K562 (cell line): ENCODE measurements at regions not wholly inside any gene's neighbourhood (a gene's known extent, or its start where the extent isn't known, plus 50 kb on each side); places are given as distances from the start of the nearest gene placed in this dataset.

Experiments used
- NCOA2 ChIP-seq, 2 experiments: fragments of 450-650 bp; IDR thresholded peaks; 2 replicates each; pipeline ENCODE4 v1.6.1; 2018; ENCODE audit warnings: mild to moderate bottlenecking in 2 of 2, moderate library complexity in 1 of 2; ENCODE audit not compliant: partially characterized antibody in 2 of 2
- PHB2 ChIP-seq: fragments of 450-650 bp; IDR thresholded peaks from 2 replicates; pipeline ENCODE4 v1.6.1; 2017; ENCODE audit warnings: low read depth
- PRMT5 ChIP-seq: sonication (generic); formaldehyde crosslinking; IDR thresholded peaks from 2 replicates; pipeline ENCODE4 v1.5.0; 2020; ENCODE audit warnings: missing genetic modification reagents
- RBM34 ChIP-seq: fragments of 200-400 bp; formaldehyde crosslinking; IDR thresholded peaks from 2 replicates; pipeline ENCODE4 v1.6.1; 2018; ENCODE audit warnings: low read length, borderline replicate concordance; ENCODE audit not compliant: insufficient read depth
- SAP30 ChIP-seq: fragments of 200-600 bp; sonication (generic); IDR thresholded peaks from 2 replicates; pipeline ENCODE4 v1.6.1; 2012; ENCODE audit warnings: borderline replicate concordance, low read depth, mild to moderate bottlenecking, moderate library complexity, low read length, control low read depth, inconsistent platforms; ENCODE audit not compliant: insufficient read depth, poor library complexity, severe bottlenecking
- TBP ChIP-seq: optimal IDR thresholded peaks from 2 replicates; pipeline ENCODE3; 2011; ENCODE audit warnings: low read depth, low read length, improper control_type of control experiment
- ZNF121 ChIP-seq: sonication (generic); formaldehyde crosslinking; conservative IDR thresholded peaks from 2 replicates; pipeline ENCODE4 v1.8.0; 2022; ENCODE audit warnings: missing genetic modification reagents
- ZNF41 ChIP-seq: fragments of 250-450 bp; sonication (Bioruptor Pico); conservative IDR thresholded peaks from 2 replicates; pipeline ENCODE4 v1.4.0; 2020; ENCODE audit warnings: mild to moderate bottlenecking
- ZNF717 ChIP-seq: fragments of 250-450 bp; sonication (Bioruptor Pico); IDR thresholded peaks from 2 replicates; pipeline ENCODE4 v1.5.0; 2021
- TF ChIP-seq, protein P1 (sequence below): fragments of 450-650 bp; IDR thresholded peaks from 2 replicates; pipeline ENCODE4 v1.6.1; 2016; ENCODE audit warnings: mild to moderate bottlenecking, moderate library complexity
- TF ChIP-seq, protein P2 (sequence below): sonication (generic); formaldehyde crosslinking; IDR thresholded peaks from 2 replicates; pipeline ENCODE4 v1.8.0; 2023; ENCODE audit warnings: mild to moderate bottlenecking, missing genetic modification reagents

GRCh38 chr6:27156874-27157458, 90.5 kb upstream of the PRSS16 start (continued):
- TF ChIP-seq, protein P1, sequence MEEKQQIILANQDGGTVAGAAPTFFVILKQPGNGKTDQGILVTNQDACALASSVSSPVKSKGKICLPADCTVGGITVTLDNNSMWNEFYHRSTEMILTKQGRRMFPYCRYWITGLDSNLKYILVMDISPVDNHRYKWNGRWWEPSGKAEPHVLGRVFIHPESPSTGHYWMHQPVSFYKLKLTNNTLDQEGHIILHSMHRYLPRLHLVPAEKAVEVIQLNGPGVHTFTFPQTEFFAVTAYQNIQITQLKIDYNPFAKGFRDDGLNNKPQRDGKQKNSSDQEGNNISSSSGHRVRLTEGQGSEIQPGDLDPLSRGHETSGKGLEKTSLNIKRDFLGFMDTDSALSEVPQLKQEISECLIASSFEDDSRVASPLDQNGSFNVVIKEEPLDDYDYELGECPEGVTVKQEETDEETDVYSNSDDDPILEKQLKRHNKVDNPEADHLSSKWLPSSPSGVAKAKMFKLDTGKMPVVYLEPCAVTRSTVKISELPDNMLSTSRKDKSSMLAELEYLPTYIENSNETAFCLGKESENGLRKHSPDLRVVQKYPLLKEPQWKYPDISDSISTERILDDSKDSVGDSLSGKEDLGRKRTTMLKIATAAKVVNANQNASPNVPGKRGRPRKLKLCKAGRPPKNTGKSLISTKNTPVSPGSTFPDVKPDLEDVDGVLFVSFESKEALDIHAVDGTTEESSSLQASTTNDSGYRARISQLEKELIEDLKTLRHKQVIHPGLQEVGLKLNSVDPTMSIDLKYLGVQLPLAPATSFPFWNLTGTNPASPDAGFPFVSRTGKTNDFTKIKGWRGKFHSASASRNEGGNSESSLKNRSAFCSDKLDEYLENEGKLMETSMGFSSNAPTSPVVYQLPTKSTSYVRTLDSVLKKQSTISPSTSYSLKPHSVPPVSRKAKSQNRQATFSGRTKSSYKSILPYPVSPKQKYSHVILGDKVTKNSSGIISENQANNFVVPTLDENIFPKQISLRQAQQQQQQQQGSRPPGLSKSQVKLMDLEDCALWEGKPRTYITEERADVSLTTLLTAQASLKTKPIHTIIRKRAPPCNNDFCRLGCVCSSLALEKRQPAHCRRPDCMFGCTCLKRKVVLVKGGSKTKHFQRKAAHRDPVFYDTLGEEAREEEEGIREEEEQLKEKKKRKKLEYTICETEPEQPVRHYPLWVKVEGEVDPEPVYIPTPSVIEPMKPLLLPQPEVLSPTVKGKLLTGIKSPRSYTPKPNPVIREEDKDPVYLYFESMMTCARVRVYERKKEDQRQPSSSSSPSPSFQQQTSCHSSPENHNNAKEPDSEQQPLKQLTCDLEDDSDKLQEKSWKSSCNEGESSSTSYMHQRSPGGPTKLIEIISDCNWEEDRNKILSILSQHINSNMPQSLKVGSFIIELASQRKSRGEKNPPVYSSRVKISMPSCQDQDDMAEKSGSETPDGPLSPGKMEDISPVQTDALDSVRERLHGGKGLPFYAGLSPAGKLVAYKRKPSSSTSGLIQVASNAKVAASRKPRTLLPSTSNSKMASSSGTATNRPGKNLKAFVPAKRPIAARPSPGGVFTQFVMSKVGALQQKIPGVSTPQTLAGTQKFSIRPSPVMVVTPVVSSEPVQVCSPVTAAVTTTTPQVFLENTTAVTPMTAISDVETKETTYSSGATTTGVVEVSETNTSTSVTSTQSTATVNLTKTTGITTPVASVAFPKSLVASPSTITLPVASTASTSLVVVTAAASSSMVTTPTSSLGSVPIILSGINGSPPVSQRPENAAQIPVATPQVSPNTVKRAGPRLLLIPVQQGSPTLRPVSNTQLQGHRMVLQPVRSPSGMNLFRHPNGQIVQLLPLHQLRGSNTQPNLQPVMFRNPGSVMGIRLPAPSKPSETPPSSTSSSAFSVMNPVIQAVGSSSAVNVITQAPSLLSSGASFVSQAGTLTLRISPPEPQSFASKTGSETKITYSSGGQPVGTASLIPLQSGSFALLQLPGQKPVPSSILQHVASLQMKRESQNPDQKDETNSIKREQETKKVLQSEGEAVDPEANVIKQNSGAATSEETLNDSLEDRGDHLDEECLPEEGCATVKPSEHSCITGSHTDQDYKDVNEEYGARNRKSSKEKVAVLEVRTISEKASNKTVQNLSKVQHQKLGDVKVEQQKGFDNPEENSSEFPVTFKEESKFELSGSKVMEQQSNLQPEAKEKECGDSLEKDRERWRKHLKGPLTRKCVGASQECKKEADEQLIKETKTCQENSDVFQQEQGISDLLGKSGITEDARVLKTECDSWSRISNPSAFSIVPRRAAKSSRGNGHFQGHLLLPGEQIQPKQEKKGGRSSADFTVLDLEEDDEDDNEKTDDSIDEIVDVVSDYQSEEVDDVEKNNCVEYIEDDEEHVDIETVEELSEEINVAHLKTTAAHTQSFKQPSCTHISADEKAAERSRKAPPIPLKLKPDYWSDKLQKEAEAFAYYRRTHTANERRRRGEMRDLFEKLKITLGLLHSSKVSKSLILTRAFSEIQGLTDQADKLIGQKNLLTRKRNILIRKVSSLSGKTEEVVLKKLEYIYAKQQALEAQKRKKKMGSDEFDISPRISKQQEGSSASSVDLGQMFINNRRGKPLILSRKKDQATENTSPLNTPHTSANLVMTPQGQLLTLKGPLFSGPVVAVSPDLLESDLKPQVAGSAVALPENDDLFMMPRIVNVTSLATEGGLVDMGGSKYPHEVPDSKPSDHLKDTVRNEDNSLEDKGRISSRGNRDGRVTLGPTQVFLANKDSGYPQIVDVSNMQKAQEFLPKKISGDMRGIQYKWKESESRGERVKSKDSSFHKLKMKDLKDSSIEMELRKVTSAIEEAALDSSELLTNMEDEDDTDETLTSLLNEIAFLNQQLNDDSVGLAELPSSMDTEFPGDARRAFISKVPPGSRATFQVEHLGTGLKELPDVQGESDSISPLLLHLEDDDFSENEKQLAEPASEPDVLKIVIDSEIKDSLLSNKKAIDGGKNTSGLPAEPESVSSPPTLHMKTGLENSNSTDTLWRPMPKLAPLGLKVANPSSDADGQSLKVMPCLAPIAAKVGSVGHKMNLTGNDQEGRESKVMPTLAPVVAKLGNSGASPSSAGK: 0 out of 2 replicates have a peak, but pooled peaks have one; percentile 12
- TF ChIP-seq SAP30 (no peak), RBM34 (no peak), PRMT5 (no peak), NCOA2 (IDR thresholded peaks at IDR 0.05; ENCODE audit: partially characterized antibody in 2 of 2) (peak in 1 of 2 experiments; percentile 26), ZNF121 (peak; percentile 48; the same call in 1 of the 2 replicates), TBP (no peak), ZNF41 (no peak), ZNF717 (no peak), PHB2 (peak; percentile 73)
- TF ChIP-seq, protein P2, sequence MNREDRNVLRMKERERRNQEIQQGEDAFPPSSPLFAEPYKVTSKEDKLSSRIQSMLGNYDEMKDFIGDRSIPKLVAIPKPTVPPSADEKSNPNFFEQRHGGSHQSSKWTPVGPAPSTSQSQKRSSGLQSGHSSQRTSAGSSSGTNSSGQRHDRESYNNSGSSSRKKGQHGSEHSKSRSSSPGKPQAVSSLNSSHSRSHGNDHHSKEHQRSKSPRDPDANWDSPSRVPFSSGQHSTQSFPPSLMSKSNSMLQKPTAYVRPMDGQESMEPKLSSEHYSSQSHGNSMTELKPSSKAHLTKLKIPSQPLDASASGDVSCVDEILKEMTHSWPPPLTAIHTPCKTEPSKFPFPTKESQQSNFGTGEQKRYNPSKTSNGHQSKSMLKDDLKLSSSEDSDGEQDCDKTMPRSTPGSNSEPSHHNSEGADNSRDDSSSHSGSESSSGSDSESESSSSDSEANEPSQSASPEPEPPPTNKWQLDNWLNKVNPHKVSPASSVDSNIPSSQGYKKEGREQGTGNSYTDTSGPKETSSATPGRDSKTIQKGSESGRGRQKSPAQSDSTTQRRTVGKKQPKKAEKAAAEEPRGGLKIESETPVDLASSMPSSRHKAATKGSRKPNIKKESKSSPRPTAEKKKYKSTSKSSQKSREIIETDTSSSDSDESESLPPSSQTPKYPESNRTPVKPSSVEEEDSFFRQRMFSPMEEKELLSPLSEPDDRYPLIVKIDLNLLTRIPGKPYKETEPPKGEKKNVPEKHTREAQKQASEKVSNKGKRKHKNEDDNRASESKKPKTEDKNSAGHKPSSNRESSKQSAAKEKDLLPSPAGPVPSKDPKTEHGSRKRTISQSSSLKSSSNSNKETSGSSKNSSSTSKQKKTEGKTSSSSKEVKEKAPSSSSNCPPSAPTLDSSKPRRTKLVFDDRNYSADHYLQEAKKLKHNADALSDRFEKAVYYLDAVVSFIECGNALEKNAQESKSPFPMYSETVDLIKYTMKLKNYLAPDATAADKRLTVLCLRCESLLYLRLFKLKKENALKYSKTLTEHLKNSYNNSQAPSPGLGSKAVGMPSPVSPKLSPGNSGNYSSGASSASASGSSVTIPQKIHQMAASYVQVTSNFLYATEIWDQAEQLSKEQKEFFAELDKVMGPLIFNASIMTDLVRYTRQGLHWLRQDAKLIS (CRISPR knock-in tag): no peak
